Gastroesophageal sphincter (tissue), 3 donors: ENCODE measurements at regions not wholly inside any gene's neighbourhood (a gene's known extent, or its start where the extent isn't known, plus 50 kb on each side); places are given as distances from the start of the nearest gene placed in this dataset.

ENCODE experiments used
- POLR2A ChIP-seq, 2 donors: fragments of 450-650 bp; IDR thresholded peaks; one replicate each; pipeline ENCODE4 v1.6.1; 2017; ENCODE audit warnings: antibody characterized with exemption in 2 of 2, mild to moderate bottlenecking in 2 of 2, moderate library complexity in 1 of 2
- TF ChIP-seq, protein P1 (sequence below), 4 experiments: fragments of 200-600 bp in 2 of 4; fragments of 450-650 bp in 2 of 4; sonication (generic) in 1 of 4; IDR thresholded peaks; one replicate each; pipeline ENCODE4 v1.5.1; 2017 to 2019; ENCODE audit warnings: antibody characterized with exemption in 4 of 4, mild to moderate bottlenecking in 2 of 4, moderate library complexity in 2 of 4

GRCh38 chr7:82678259-82678658, 234.7 kb upstream of the CACNA2D1 start:
- TF ChIP-seq, protein P1, sequence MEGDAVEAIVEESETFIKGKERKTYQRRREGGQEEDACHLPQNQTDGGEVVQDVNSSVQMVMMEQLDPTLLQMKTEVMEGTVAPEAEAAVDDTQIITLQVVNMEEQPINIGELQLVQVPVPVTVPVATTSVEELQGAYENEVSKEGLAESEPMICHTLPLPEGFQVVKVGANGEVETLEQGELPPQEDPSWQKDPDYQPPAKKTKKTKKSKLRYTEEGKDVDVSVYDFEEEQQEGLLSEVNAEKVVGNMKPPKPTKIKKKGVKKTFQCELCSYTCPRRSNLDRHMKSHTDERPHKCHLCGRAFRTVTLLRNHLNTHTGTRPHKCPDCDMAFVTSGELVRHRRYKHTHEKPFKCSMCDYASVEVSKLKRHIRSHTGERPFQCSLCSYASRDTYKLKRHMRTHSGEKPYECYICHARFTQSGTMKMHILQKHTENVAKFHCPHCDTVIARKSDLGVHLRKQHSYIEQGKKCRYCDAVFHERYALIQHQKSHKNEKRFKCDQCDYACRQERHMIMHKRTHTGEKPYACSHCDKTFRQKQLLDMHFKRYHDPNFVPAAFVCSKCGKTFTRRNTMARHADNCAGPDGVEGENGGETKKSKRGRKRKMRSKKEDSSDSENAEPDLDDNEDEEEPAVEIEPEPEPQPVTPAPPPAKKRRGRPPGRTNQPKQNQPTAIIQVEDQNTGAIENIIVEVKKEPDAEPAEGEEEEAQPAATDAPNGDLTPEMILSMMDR (IDR thresholded peaks at IDR 0.05): no peak
- TF ChIP-seq POLR2A (IDR thresholded peaks at IDR 0.05): no peak
